Activated CD8-positive, alpha-beta memory T cell treated with anti-CD3 and anti-CD28 coated beads for 36 hours (primary cell): ENCODE measurements at regions not wholly inside any gene's neighbourhood (a gene's known extent, or its start where the extent isn't known, plus 50 kb on each side); places are given as distances from the start of the nearest gene placed in this dataset.

ENCODE experiments used
- CTCF ChIA-PET: fragments of 350-600 bp; sonication (Branson Sonifier 250); formaldehyde crosslinking; loops from one replicate; lab custom pipeline; 2021; ENCODE audit warnings: antibody characterized with exemption; lab: Charles Lee
- POLR2A ChIA-PET: fragments of 350-600 bp; sonication (Branson Sonifier 250); formaldehyde crosslinking; loops from one replicate; lab custom pipeline; 2021; ENCODE audit warnings: antibody characterized with exemption; lab: Charles Lee

- ChIA-PET POLR2A (no interaction called here), CTCF (no interaction called here)
Observed at GRCh38 chr5:31137676-31138075, 55.8 kb upstream of the CDH6 start.

- ChIA-PET POLR2A (no interaction called here), CTCF (no interaction called here)
Observed at GRCh38 chr5:31135542-31135941, 57.9 kb upstream of the CDH6 start.

- POLR2A ChIA-PET, result no interaction called here
- CTCF ChIA-PET, result no interaction called here
Observed at GRCh38 chr5:31133488-31133887, 60.0 kb upstream of the CDH6 start.

GRCh38 chr5:31131381-31131891 lies 62.0 kb upstream of the CDH6 start:
- POLR2A ChIA-PET, result no interaction called here
- CTCF ChIA-PET, result no interaction called here

GRCh38 chr5:31130676-31131075 lies 62.8 kb upstream of the CDH6 start:
- POLR2A ChIA-PET, result no interaction called here
- CTCF ChIA-PET, result no interaction called here

- CTCF ChIA-PET, result no interaction called here
- POLR2A ChIA-PET, result no interaction called here
Observed at GRCh38 chr5:31124651-31125305, 68.7 kb upstream of the CDH6 start.

- POLR2A ChIA-PET, result no interaction called here
Observed at GRCh38 chr5:31124026-31124425, 69.5 kb upstream of the CDH6 start.

GRCh38 chr5:31122998-31123951 lies 70.2 kb upstream of the CDH6 start:
- POLR2A ChIA-PET, result no interaction called here

More at GRCh38 chr5:31124026-31124425, 69.5 kb upstream of the CDH6 start:
- CTCF ChIA-PET, result no interaction called here

GRCh38 chr5:31121224-31121623 lies 72.3 kb upstream of the CDH6 start:
- ChIA-PET CTCF (no interaction called here), POLR2A (no interaction called here)

More at GRCh38 chr5:31122998-31123951, 70.2 kb upstream of the CDH6 start:
- CTCF ChIA-PET, result no interaction called here

- CTCF ChIA-PET, result no interaction called here
- POLR2A ChIA-PET, result no interaction called here
Observed at GRCh38 chr5:31120642-31120948, 72.9 kb upstream of the CDH6 start.

GRCh38 chr5:31119938-31120641 lies 73.4 kb upstream of the CDH6 start:
- ChIA-PET POLR2A (no interaction called here), CTCF (no interaction called here)

GRCh38 chr5:31116466-31117031 lies 76.9 kb upstream of the CDH6 start:
- ChIA-PET CTCF (no interaction called here), POLR2A (no interaction called here)

- CTCF ChIA-PET, result no interaction called here
- POLR2A ChIA-PET, result no interaction called here
Observed at GRCh38 chr5:31114817-31115216, 78.7 kb upstream of the CDH6 start.

- POLR2A ChIA-PET, result no interaction called here
- CTCF ChIA-PET, result no interaction called here
Observed at GRCh38 chr5:31113666-31114350, 79.7 kb upstream of the CDH6 start.

- POLR2A ChIA-PET, result no interaction called here
- CTCF ChIA-PET, result no interaction called here
Observed at GRCh38 chr5:31113101-31113500, 80.4 kb upstream of the CDH6 start.

- ChIA-PET CTCF (no interaction called here), POLR2A (no interaction called here)
Observed at GRCh38 chr5:31107091-31107518, 86.4 kb upstream of the CDH6 start.

- POLR2A ChIA-PET, result no interaction called here
- CTCF ChIA-PET, result no interaction called here
Observed at GRCh38 chr5:31106691-31107090, 86.8 kb upstream of the CDH6 start.

- POLR2A ChIA-PET, result no interaction called here
- CTCF ChIA-PET, result no interaction called here
Observed at GRCh38 chr5:31106278-31106677, 87.2 kb upstream of the CDH6 start.

GRCh38 chr5:31104775-31105174 lies 88.7 kb upstream of the CDH6 start:
- ChIA-PET CTCF (no interaction called here), POLR2A (no interaction called here)
